ENCODE measurements at regions not wholly inside any gene's neighbourhood (a gene's known extent, or its start where the extent isn't known, plus 50 kb on each side); places are given as distances from the start of the nearest gene placed in this dataset.

DNA sequence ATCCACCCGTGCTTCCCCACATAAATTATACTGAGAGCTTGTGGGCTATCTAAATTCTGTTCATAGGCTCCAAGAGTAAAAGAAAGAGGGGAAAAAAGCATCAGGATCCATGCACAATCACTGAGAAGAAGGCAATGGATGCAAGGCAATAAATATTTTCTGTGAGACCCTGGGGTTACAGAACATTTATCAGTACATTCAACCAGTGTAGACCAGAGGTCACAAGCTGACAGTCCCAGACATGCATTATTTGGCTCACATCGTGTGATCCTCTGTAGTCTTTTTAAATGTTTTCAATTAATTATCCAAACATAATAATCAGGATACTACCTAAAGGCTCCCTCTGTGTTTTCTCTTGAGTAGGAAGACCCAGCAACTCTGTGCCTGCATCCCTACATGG lies 267.9 kb upstream of the CAND1 start:
- H3K79me2 ChIP-seq (replicated peaks; ENCODE audit: insufficient read depth) = peaks cover 11% of the 10 kb centered on the region
- no peak overlapping the region for H3K4me3 ChIP-seq
- TF ChIP-seq JUNB (IDR thresholded peaks at IDR 0.05; ENCODE audit: unreplicated experiment) (no peak), EZH2 (IDR thresholded peaks at IDR 0.05; ENCODE audit: low read depth, unreplicated experiment) (no peak), CREB1 (CRISPR knock-in tag; IDR thresholded peaks at IDR 0.05; ENCODE audit: low read depth) (no peak)
- TF ChIP-seq, protein P1, sequence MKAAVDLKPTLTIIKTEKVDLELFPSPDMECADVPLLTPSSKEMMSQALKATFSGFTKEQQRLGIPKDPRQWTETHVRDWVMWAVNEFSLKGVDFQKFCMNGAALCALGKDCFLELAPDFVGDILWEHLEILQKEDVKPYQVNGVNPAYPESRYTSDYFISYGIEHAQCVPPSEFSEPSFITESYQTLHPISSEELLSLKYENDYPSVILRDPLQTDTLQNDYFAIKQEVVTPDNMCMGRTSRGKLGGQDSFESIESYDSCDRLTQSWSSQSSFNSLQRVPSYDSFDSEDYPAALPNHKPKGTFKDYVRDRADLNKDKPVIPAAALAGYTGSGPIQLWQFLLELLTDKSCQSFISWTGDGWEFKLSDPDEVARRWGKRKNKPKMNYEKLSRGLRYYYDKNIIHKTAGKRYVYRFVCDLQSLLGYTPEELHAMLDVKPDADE (IDR thresholded peaks at IDR 0.05) = no peak
- TF ChIP-seq, protein P2, sequence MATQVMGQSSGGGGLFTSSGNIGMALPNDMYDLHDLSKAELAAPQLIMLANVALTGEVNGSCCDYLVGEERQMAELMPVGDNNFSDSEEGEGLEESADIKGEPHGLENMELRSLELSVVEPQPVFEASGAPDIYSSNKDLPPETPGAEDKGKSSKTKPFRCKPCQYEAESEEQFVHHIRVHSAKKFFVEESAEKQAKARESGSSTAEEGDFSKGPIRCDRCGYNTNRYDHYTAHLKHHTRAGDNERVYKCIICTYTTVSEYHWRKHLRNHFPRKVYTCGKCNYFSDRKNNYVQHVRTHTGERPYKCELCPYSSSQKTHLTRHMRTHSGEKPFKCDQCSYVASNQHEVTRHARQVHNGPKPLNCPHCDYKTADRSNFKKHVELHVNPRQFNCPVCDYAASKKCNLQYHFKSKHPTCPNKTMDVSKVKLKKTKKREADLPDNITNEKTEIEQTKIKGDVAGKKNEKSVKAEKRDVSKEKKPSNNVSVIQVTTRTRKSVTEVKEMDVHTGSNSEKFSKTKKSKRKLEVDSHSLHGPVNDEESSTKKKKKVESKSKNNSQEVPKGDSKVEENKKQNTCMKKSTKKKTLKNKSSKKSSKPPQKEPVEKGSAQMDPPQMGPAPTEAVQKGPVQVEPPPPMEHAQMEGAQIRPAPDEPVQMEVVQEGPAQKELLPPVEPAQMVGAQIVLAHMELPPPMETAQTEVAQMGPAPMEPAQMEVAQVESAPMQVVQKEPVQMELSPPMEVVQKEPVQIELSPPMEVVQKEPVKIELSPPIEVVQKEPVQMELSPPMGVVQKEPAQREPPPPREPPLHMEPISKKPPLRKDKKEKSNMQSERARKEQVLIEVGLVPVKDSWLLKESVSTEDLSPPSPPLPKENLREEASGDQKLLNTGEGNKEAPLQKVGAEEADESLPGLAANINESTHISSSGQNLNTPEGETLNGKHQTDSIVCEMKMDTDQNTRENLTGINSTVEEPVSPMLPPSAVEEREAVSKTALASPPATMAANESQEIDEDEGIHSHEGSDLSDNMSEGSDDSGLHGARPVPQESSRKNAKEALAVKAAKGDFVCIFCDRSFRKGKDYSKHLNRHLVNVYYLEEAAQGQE (IDR thresholded peaks at IDR 0.05; ENCODE audit: unreplicated experiment) = no peak
- H3F3A ChIP-seq (replicated peaks; ENCODE audit: low read depth) = no peaks in the 10 kb centered on the region
- no peak overlapping the region for H3K4me2 ChIP-seq
- H4K20me1 ChIP-seq (replicated peaks; ENCODE audit: insufficient read depth) = no peaks in the 10 kb centered on the region
- DNase-seq (ENCODE audit: low spot score) (no peak), ATAC-seq (no peak)
- Mint-ChIP-seq H3K36me3 (ENCODE audit: low read depth) (no peaks in the 10 kb centered on the region), H3K4me3 (no peak overlapping the region), H3K9me3 (no peaks in the 10 kb centered on the region), H3K27ac (no peak overlapping the region), H3K4me1 (peaks cover 23% of the 10 kb centered on the region), H3K27me3 (ENCODE audit: insufficient read depth, low read depth, poor library complexity) (no peaks in the 10 kb centered on the region)
- no peak overlapping the region for H2AFZ ChIP-seq
- H3K27ac ChIP-seq (ENCODE audit: low read depth) = no peak overlapping the region
- H3K27me3 ChIP-seq (ENCODE audit: insufficient read depth) = no peaks in the 10 kb centered on the region
- H3K4me1 ChIP-seq (ENCODE audit: insufficient read depth) = peaks cover 13% of the 10 kb centered on the region
- H3K9me2 ChIP-seq (ENCODE audit: insufficient read depth) = no peaks in the 10 kb centered on the region
- no peaks in the 10 kb centered on the region for H3K36me3 ChIP-seq (ENCODE audit: insufficient read depth)

DNA sequence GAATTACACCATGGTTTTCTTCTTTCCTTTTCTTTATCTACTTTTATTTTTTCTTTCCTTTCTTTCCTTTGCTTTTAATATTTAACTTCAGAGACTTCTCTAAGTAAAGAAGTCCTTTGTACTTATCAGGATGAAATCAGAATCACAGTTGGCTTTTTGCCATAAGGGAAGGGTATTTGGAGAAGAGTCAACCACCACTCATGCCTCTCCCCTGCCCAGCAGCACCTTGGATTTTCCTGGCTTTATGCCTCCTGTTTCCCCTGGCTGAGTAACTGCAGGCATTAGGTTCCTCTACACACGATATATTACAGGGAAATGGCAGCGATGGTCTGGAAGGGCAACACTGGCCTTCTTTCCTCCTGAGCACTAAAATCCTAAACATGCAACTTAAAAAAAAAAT lies 266.4 kb upstream of the CAND1 start:
- Mint-ChIP-seq H3K9me3 (no peaks in the 10 kb centered on the region), H3K4me1 (peaks cover 14% of the 10 kb centered on the region), H3K4me3 (no peak overlapping the region)
- TF ChIP-seq, protein P1 (IDR thresholded peaks at IDR 0.05) = no peak
- TF ChIP-seq, protein P3, sequence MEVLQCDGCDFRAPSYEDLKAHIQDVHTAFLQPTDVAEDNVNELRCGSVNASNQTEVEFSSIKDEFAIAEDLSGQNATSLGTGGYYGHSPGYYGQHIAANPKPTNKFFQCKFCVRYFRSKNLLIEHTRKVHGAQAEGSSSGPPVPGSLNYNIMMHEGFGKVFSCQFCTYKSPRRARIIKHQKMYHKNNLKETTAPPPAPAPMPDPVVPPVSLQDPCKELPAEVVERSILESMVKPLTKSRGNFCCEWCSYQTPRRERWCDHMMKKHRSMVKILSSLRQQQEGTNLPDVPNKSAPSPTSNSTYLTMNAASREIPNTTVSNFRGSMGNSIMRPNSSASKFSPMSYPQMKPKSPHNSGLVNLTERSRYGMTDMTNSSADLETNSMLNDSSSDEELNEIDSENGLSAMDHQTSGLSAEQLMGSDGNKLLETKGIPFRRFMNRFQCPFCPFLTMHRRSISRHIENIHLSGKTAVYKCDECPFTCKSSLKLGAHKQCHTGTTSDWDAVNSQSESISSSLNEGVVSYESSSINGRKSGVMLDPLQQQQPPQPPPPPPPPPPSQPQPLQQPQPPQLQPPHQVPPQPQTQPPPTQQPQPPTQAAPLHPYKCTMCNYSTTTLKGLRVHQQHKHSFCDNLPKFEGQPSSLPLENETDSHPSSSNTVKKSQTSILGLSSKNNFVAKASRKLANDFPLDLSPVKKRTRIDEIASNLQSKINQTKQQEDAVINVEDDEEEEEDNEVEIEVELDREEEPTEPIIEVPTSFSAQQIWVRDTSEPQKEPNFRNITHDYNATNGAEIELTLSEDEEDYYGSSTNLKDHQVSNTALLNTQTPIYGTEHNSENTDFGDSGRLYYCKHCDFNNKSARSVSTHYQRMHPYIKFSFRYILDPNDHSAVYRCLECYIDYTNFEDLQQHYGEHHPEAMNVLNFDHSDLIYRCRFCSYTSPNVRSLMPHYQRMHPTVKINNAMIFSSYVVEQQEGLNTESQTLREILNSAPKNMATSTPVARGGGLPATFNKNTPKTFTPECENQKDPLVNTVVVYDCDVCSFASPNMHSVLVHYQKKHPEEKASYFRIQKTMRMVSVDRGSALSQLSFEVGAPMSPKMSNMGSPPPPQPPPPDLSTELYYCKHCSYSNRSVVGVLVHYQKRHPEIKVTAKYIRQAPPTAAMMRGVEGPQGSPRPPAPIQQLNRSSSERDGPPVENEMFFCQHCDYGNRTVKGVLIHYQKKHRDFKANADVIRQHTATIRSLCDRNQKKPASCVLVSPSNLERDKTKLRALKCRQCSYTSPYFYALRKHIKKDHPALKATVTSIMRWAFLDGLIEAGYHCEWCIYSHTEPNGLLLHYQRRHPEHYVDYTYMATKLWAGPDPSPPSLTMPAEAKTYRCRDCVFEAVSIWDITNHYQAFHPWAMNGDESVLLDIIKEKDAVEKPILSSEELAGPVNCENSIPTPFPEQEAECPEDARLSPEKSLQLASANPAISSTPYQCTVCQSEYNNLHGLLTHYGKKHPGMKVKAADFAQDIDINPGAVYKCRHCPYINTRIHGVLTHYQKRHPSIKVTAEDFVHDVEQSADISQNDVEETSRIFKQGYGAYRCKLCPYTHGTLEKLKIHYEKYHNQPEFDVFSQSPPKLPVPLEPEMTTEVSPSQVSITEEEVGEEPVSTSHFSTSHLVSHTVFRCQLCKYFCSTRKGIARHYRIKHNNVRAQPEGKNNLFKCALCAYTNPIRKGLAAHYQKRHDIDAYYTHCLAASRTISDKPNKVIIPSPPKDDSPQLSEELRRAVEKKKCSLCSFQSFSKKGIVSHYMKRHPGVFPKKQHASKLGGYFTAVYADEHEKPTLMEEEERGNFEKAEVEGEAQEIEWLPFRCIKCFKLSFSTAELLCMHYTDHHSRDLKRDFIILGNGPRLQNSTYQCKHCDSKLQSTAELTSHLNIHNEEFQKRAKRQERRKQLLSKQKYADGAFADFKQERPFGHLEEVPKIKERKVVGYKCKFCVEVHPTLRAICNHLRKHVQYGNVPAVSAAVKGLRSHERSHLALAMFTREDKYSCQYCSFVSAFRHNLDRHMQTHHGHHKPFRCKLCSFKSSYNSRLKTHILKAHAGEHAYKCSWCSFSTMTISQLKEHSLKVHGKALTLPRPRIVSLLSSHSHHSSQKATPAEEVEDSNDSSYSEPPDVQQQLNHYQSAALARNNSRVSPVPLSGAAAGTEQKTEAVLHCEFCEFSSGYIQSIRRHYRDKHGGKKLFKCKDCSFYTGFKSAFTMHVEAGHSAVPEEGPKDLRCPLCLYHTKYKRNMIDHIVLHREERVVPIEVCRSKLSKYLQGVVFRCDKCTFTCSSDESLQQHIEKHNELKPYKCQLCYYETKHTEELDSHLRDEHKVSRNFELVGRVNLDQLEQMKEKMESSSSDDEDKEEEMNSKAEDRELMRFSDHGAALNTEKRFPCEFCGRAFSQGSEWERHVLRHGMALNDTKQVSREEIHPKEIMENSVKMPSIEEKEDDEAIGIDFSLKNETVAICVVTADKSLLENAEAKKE (CRISPR knock-in tag; IDR thresholded peaks at IDR 0.05) = no peak
- no peak for TF ChIP-seq NANOG (IDR thresholded peaks at IDR 0.05; ENCODE audit: borderline replicate concordance)
- TF ChIP-seq, protein P4, sequence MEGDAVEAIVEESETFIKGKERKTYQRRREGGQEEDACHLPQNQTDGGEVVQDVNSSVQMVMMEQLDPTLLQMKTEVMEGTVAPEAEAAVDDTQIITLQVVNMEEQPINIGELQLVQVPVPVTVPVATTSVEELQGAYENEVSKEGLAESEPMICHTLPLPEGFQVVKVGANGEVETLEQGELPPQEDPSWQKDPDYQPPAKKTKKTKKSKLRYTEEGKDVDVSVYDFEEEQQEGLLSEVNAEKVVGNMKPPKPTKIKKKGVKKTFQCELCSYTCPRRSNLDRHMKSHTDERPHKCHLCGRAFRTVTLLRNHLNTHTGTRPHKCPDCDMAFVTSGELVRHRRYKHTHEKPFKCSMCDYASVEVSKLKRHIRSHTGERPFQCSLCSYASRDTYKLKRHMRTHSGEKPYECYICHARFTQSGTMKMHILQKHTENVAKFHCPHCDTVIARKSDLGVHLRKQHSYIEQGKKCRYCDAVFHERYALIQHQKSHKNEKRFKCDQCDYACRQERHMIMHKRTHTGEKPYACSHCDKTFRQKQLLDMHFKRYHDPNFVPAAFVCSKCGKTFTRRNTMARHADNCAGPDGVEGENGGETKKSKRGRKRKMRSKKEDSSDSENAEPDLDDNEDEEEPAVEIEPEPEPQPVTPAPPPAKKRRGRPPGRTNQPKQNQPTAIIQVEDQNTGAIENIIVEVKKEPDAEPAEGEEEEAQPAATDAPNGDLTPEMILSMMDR (conservative IDR thresholded peaks at IDR 0.05; ENCODE audit: low read depth in 2 of 2) = no peak

More for the DNA sequence above, 266.4 kb upstream of the CAND1 start:
- Mint-ChIP-seq H3K27me3 (ENCODE audit: insufficient read depth, low read depth, poor library complexity) (no peaks in the 10 kb centered on the region), H3K36me3 (ENCODE audit: low read depth) (no peaks in the 10 kb centered on the region), H3K27ac (no peak overlapping the region)
- H4K20me1 ChIP-seq (replicated peaks; ENCODE audit: insufficient read depth) = no peaks in the 10 kb centered on the region
- H3K4me2 ChIP-seq = no peak overlapping the region
- H3K36me3 ChIP-seq (ENCODE audit: insufficient read depth) = no peaks in the 10 kb centered on the region
- no peaks in the 10 kb centered on the region for H3K27me3 ChIP-seq (ENCODE audit: insufficient read depth)
- H3F3A ChIP-seq (replicated peaks; ENCODE audit: low read depth) = no peaks in the 10 kb centered on the region
- peaks cover 8% of the 10 kb centered on the region for H3K4me1 ChIP-seq (ENCODE audit: insufficient read depth)
- H3K9me2 ChIP-seq (ENCODE audit: insufficient read depth) = no peaks in the 10 kb centered on the region
- peaks cover 11% of the 10 kb centered on the region for H3K79me2 ChIP-seq (replicated peaks; ENCODE audit: insufficient read depth)
- H3K4me3 ChIP-seq = no peak overlapping the region
- DNase-seq (ENCODE audit: low spot score) (no peak), ATAC-seq (no peak)
- H2AFZ ChIP-seq = no peak overlapping the region
- H3K27ac ChIP-seq (ENCODE audit: low read depth) = no peak overlapping the region
